Stomach (tissue), 4 donors: ENCODE measurements at regions not wholly inside any gene's neighbourhood (a gene's known extent, or its start where the extent isn't known, plus 50 kb on each side); places are given as distances from the start of the nearest gene placed in this dataset.

Experiments used
- EP300 ChIP-seq: sonication (generic); formaldehyde crosslinking; IDR thresholded peaks from one replicate; pipeline ENCODE4 v1.6.1; 2017; ENCODE audit warnings: antibody characterized with exemption
- POLR2A ChIP-seq, 4 donors: fragments of 450-650 bp; IDR thresholded peaks; one replicate each; pipeline ENCODE4 v1.6.1; 2016; ENCODE audit warnings: antibody characterized with exemption in 4 of 4, control low read depth in 2 of 4, mild to moderate bottlenecking in 1 of 4, moderate library complexity in 1 of 4
- TF ChIP-seq, protein P1 (sequence below), 7 experiments: fragments of 450-650 bp in 4 of 7; fragments of 200-600 bp in 3 of 7; sonication (generic) in 3 of 7; IDR thresholded peaks; one replicate each; pipeline ENCODE4 v1.5.1; 2016 to 2019; ENCODE audit warnings: antibody characterized with exemption in 7 of 7, control low read depth in 2 of 7, mild to moderate bottlenecking in 1 of 7

DNA sequence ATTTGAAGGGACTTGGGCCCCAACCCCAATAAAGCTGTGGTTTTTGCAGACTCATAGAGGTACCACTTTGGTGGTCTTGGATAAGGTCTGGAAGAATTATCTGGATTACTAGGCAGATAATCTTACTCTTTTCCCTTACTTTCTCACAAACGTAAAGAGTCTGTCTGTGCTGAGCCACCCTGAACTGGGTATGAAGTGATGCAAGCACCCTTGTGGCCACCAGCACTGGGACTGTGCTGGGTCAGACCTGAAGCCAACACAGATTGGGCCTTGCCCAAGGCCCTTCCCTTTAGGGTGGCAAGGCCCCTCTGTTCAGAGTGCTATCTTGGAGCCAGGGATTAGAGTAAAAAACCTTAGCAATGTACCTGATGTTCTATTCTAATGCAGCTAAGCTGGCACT is 827.0 kb upstream of the RAB6C start:
- TF ChIP-seq, protein P1, sequence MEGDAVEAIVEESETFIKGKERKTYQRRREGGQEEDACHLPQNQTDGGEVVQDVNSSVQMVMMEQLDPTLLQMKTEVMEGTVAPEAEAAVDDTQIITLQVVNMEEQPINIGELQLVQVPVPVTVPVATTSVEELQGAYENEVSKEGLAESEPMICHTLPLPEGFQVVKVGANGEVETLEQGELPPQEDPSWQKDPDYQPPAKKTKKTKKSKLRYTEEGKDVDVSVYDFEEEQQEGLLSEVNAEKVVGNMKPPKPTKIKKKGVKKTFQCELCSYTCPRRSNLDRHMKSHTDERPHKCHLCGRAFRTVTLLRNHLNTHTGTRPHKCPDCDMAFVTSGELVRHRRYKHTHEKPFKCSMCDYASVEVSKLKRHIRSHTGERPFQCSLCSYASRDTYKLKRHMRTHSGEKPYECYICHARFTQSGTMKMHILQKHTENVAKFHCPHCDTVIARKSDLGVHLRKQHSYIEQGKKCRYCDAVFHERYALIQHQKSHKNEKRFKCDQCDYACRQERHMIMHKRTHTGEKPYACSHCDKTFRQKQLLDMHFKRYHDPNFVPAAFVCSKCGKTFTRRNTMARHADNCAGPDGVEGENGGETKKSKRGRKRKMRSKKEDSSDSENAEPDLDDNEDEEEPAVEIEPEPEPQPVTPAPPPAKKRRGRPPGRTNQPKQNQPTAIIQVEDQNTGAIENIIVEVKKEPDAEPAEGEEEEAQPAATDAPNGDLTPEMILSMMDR (IDR thresholded peaks at IDR 0.05), result no peak
- TF ChIP-seq POLR2A (IDR thresholded peaks at IDR 0.05), result no peak
- TF ChIP-seq EP300, result no peak
